ENCODE measurements at regions not wholly inside any gene's neighbourhood (a gene's known extent, or its start where the extent isn't known, plus 50 kb on each side); places are given as distances from the start of the nearest gene placed in this dataset.

DNA sequence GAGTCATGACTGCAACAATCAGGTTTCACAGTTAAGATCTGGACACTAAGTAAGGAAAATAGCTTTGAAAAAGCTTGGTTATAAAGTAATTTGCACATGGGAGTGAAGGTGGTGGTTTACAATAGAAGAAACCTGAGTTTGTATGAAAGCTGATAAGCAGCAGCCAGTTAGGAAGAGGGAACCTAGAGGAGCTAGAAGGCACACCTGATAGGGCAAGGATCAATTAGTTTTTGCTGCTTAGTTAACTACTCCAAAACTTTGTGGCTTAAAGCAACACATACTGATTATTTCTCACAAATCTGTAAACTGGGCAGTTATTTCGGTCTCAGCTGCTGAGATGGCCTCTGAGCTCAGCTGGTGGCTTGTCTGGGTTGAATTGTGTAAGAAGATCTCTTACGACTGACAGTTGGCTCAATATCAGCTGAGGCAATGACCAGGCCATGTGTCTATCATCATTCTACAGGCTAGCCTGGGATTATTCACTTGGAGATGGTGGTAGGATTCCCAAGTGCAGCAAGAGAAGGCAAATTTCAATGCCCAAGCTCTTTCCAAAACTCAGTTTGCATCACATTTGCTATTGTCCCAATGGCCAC, 255.0 kb upstream of the PITX2 start:
- H3K4me3 ChIP-seq (ENCODE audit: low read depth, low read length): no peak overlapping the region
- TF ChIP-seq, protein P1, sequence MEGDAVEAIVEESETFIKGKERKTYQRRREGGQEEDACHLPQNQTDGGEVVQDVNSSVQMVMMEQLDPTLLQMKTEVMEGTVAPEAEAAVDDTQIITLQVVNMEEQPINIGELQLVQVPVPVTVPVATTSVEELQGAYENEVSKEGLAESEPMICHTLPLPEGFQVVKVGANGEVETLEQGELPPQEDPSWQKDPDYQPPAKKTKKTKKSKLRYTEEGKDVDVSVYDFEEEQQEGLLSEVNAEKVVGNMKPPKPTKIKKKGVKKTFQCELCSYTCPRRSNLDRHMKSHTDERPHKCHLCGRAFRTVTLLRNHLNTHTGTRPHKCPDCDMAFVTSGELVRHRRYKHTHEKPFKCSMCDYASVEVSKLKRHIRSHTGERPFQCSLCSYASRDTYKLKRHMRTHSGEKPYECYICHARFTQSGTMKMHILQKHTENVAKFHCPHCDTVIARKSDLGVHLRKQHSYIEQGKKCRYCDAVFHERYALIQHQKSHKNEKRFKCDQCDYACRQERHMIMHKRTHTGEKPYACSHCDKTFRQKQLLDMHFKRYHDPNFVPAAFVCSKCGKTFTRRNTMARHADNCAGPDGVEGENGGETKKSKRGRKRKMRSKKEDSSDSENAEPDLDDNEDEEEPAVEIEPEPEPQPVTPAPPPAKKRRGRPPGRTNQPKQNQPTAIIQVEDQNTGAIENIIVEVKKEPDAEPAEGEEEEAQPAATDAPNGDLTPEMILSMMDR (IDR thresholded peaks at IDR 0.05; ENCODE audit: low read depth, low read length, missing control alignments): no peak
- H3K27ac ChIP-seq: no peak overlapping the region
- in situ Hi-C loops (cut with HindIII; ENCODE audit: low pct_ligation_motif_present, low sequenced_read_pairs): no loop called here
- no peaks in the 10 kb centered on the region for H3K36me3 ChIP-seq (replicated peaks)
- DNase-seq: no peak
- no peaks in the 10 kb centered on the region for H3K27me3 ChIP-seq (replicated peaks)

DNA sequence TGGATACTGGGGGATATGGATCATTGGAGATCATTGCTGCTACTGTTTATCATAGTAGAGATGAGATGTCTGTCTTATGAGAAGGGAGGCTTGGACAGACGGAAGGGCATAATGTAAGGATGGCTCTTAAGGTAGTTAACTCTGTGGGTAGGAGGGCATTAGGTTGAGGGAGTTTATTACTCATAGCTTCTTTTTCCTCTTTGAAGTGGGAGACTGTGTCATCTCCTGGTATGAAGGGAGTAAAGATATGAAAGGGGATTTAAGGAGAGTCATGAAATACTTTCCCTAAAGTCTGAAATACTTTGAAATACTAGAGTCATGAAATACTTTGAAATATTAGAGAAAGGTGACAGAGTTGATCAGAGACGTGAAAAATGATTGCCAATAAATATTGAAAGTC, 255.5 kb upstream of the PITX2 start:
- Histone ChIP-seq H3K27me3 (replicated peaks) (no peaks in the 10 kb centered on the region), H3K27ac (no peak overlapping the region), H3K36me3 (replicated peaks) (no peaks in the 10 kb centered on the region), H3K4me3 (ENCODE audit: low read depth, low read length) (no peak overlapping the region)
- in situ Hi-C loops (cut with HindIII; ENCODE audit: low pct_ligation_motif_present, low sequenced_read_pairs): no loop called here
- TF ChIP-seq, protein P1 (IDR thresholded peaks at IDR 0.05; ENCODE audit: low read depth, low read length, missing control alignments): no peak
- no peak for DNase-seq

DNA sequence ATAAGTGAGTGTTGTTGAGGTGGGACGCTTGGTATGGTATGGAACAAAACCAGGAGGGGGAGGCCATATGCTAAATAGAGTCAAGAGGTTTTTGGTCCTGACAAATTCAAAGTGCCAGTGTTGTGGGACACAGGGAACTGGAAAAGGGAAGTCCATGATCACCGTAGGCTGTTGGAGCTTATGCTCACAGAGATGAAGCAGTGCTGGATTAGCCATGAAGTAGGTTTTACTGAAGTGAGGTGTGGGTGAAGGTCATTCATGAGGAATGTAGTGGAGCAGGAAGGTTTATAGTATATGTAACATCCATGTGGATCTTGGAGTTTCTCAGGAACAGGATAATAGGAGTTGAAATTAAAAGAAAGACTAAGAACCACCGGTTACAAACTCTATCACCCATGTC, 256.1 kb upstream of the PITX2 start:
- TF ChIP-seq, protein P1 (IDR thresholded peaks at IDR 0.05; ENCODE audit: low read depth, low read length, missing control alignments): no peak
- Histone ChIP-seq H3K27ac (no peak overlapping the region), H3K27me3 (replicated peaks) (no peaks in the 10 kb centered on the region), H3K36me3 (replicated peaks) (no peaks in the 10 kb centered on the region), H3K4me3 (ENCODE audit: low read depth, low read length) (no peak overlapping the region)
- in situ Hi-C loops (cut with HindIII; ENCODE audit: low pct_ligation_motif_present, low sequenced_read_pairs): no loop called here
- DNase-seq: no peak

DNA sequence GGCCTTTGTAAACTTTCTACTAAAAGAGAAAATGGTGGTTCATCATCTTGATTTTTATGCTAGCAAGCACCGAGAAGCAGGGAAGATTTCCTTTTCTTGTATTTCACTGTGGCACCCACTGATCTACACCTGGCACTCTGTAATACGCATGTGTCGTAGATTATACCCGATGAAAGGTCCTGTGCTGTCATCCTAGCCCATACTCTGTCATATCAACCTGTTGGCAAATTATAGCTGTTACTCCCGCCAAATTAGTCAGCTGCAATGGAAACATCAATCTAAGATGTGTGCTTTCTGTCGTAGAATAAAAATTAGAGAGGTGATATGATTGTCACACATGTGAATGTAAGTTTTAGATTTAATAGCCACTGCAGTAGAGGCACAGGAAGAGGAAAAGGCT, 263.4 kb upstream of the PITX2 start:
- TF ChIP-seq, protein P1 (IDR thresholded peaks at IDR 0.05; ENCODE audit: low read depth, low read length, missing control alignments): no peak
- H3K4me3 ChIP-seq (ENCODE audit: low read depth, low read length): no peak overlapping the region
- in situ Hi-C loops (cut with HindIII; ENCODE audit: low pct_ligation_motif_present, low sequenced_read_pairs): no loop called here
- H3K27me3 ChIP-seq (replicated peaks): no peaks in the 10 kb centered on the region
- DNase-seq: no peak
- H3K27ac ChIP-seq: no peak overlapping the region
- no peaks in the 10 kb centered on the region for H3K36me3 ChIP-seq (replicated peaks)

DNA sequence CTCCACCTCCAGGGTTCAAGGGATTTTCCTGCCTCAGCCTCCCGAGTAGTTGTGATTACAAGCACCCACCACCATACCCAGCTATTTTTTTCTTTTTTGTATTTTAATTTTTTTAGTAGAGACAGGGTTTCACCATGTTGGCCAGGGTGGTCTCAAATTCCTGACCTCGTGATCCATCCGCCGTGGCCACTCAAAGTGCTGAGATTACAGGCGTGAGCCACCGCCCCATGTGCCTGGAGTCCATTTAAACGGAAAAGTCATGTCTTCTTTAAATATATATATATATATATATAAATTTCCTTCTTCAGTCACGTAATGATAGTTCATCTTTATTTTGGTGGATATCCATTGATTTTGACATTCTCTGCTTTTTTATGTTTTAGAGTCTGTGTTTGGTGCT, 264.0 kb upstream of the PITX2 start:
- TF ChIP-seq, protein P1 (IDR thresholded peaks at IDR 0.05; ENCODE audit: low read depth, low read length, missing control alignments): no peak
- in situ Hi-C loops (cut with HindIII; ENCODE audit: low pct_ligation_motif_present, low sequenced_read_pairs): no loop called here
- DNase-seq: no peak
- Histone ChIP-seq H3K36me3 (replicated peaks) (no peaks in the 10 kb centered on the region), H3K27ac (no peak overlapping the region), H3K4me3 (ENCODE audit: low read depth, low read length) (no peak overlapping the region), H3K27me3 (replicated peaks) (no peaks in the 10 kb centered on the region)

DNA sequence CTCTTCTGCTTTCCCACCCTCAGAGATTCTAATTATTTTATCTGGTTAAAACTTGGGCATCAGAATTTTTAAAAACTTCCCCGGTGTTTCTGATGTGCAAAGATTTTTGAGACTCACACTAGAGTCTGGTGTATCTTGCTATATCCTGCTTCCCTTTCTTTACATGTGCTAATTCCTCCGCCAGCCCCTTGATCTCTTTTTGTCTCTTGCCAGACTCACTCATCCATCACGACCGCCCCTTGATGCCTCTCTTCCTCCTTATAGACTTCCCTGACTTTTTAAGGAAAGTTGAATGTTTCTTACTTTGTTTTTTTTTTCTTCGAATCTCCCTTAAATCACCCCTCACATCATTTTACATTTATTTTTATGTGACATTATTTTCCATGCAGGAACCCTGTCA, 274.9 kb upstream of the PITX2 start:
- no peak for DNase-seq
- H3K36me3 ChIP-seq (replicated peaks): no peaks in the 10 kb centered on the region
- TF ChIP-seq, protein P1 (IDR thresholded peaks at IDR 0.05; ENCODE audit: low read depth, low read length, missing control alignments): no peak
- no peak overlapping the region for H3K27ac ChIP-seq
- no peak overlapping the region for H3K4me3 ChIP-seq (ENCODE audit: low read depth, low read length)
- in situ Hi-C loops (cut with HindIII; ENCODE audit: low pct_ligation_motif_present, low sequenced_read_pairs): no loop called here
- H3K27me3 ChIP-seq (replicated peaks): no peaks in the 10 kb centered on the region

Measured in brain microvascular endothelial cell (primary cell).